Pons (tissue), 1 donor: ENCODE measurements at regions not wholly inside any gene's neighbourhood (a gene's known extent, or its start where the extent isn't known, plus 50 kb on each side); places are given as distances from the start of the nearest gene placed in this dataset.
A peak's percentile ranks its signal among the peaks of the same experiment; 100 is the strongest.

ENCODE experiments used
- DNase-seq: peaks from one replicate; pipeline ENCODE4 v3.0.0-alpha.2; 2016; ENCODE audit warnings: low spot score

GRCh38 chr1:86296305-86297205, 99.6 kb downstream of the ODF2L start:
- no peak for DNase-seq

DNA sequence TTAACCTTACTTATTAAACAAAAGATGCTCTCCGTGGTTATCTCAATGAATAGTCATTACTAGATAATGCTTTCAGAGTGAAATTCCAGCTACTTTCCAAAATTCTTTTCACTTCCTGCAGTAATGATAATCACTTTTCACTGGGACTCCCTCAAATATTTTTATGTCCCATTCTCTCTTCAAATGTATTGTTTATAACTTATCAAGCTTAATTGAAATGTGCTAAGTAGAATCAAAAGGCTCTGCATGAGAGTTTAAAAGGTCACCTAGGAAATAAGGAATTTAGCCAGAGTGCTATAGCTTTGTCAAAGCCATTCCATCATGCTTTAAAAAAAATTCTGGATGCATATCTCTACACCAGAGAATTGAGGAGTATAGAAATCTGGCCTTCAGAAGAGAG, 106.4 kb downstream of the ODF2L start:
- no peak for DNase-seq

DNA sequence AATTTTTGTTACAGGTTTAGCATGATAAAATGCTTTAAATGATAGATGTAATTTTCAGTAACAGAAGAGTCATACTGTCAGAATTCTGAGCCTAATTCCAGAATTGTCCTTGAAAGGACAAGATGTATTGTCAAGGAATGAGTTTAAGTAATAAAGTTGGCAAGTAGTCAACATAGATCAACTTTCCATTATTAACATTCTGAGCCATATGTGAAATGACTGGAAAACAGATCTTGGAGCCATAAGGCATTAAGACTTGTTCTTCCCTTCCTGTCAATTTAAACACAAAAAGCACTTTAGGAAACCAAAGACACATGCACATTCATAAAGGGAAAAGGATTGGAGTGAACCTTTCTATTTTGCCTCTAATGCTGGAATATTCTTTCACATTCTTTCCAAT, 107.0 kb downstream of the ODF2L start:
- DNase-seq, result no peak

DNA sequence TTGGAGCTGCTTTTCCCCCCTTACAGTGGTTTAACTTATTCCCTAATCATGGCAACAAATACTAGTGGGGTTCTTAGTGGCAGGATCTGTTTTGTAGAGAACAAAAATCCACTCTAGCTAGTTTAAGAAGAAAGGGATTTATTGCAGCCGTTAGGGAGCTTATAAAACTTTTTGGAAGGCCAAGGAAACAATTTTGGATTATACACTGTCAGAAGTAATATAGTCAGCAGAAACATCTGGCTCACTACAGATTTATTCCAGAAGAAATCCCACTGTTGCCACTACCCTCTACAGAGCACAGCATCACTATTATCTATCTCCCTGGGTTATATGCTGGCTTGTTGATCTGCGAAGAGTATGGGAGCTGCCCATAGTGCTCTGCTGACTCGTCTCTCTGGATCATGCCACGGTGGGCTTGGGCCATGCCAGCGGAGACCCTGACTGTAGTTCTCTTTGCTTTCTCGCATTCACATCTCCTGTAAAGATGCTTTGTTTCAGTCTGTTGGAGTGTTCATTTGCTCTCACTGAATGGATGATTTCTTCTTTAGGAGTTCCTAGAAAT, 107.5 kb downstream of the ODF2L start:
- DNase-seq, result no peak

GRCh38 chr1:86285796-86286195, 110.3 kb downstream of the ODF2L start:
- no peak for DNase-seq

- DNase-seq, result no peak
Measured at GRCh38 chr1:86282611-86283010, 113.5 kb downstream of the ODF2L start.

DNA sequence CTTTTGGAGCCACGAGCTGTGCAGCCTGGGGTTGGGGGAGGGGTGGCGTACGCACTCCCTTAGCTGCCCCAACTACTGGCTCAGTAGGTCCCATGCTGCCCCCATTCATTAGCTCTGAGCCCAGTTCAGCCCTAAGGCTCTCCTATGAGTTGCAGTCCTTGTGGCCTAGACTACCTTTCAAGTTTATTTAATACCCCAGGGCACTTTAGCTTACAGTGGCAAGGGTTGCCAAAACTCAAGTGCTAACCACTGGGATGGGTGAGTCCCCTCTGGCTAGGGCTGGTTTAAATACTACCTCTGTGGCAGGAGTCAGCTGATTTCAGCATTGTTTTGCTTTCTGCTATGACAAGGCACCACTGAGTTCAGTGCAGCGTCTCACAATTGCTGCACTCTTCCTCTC, 118.2 kb downstream of the ODF2L start:
- peak; percentile 40 for DNase-seq

DNA sequence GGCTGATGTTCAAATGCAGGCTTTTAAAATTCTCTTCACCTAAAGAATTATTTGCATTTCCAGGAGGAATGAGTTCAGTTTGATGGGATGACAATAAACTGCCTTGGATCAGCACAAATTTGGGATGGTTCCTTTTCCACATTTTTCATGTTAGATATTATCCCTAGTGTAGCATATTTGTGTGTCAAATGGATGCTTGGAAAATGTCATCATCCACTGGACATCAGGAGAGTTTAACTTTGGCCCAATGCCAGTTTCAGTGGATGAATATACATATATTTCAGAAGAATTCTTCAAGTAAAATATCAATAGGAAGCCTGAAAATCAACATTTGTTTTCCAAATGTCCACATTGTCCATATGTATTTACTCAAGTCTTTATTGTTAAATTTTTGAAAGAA, 116.5 kb upstream of the COL24A1 start:
- no peak for DNase-seq

DNA sequence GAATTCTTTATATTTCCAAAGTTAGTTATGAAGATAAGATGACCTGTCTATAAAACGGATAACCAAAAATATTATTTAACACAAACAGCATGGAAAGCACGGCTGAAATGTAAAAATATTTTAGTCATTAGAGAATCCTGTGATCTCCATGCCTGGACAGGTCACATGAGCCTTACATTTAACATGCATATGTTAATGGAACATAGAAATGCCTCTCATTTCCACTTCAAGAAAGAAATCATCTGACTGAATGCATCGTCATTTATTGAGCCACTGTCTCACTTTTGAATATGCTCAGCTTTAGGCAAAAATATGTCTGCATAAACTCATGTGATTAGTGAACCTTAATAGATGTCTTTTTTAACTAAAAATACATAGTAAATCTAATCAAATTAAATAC, 115.5 kb upstream of the COL24A1 start:
- no peak for DNase-seq

DNA sequence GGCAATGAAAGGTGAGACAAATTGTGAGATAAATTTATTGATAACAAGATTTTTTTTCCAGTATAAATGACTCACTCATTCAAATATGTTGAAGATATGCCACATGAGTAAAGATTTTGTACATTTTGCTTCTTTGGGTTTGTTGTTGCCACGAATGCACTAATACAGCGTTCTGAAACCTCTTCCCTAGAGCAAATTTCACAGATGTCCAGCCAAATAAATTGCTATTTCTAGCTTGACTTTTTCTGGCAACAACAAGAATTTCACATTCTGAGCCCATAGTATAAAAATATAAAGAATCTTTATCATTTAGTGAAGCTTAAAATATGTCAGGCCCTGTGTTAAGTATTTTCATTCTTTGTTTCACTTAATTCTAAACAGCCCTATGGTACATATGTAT, 114.5 kb upstream of the COL24A1 start:
- no peak for DNase-seq

GRCh38 chr1:86263101-86263500, 106.5 kb upstream of the COL24A1 start:
- DNase-seq, result no peak

- no peak for DNase-seq
Measured at GRCh38 chr1:86260476-86260875, 103.9 kb upstream of the COL24A1 start.

- no peak for DNase-seq
Measured at GRCh38 chr1:86259390-86259789, 102.8 kb upstream of the COL24A1 start.

- no peak for DNase-seq
Measured at GRCh38 chr1:86258101-86258500, 101.5 kb upstream of the COL24A1 start.

GRCh38 chr1:86247597-86248279, 91.2 kb upstream of the COL24A1 start:
- no peak for DNase-seq

GRCh38 chr1:86245566-86246190, 89.1 kb upstream of the COL24A1 start:
- DNase-seq, result no peak

- DNase-seq, result no peak
Measured at GRCh38 chr1:86239894-86240293, 83.3 kb upstream of the COL24A1 start.

GRCh38 chr1:86239490-86239889, 82.9 kb upstream of the COL24A1 start:
- DNase-seq, result no peak

GRCh38 chr1:86238226-86238625, 81.7 kb upstream of the COL24A1 start:
- DNase-seq, result no peak

DNA sequence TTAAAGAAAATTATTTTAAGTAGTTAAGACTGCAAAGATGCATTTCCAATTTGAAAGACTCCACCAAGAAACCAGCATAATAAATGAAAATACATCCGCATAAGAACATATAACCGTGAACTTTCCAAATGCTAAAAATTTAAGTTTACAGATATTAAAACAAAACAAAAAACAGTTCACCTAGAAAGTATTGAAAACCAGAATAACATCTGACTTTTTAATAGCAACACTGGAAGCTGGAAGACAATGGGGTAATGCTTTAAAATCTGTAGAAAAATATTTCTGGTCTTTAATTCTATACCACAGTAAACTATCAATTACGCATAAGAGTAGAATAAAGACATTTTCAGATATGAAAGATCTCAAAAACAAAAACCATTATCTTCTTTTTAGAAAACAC, 79.3 kb upstream of the COL24A1 start:
- no peak for DNase-seq

- DNase-seq, result no peak
Measured at GRCh38 chr1:86233403-86233802, 76.8 kb upstream of the COL24A1 start.

GRCh38 chr1:86231076-86231475, 74.5 kb upstream of the COL24A1 start:
- no peak for DNase-seq
